GM08714 (cell line): ENCODE measurements at regions not wholly inside any gene's neighbourhood (a gene's known extent, or its start where the extent isn't known, plus 50 kb on each side); places are given as distances from the start of the nearest gene placed in this dataset.
"Not testable (repeated sequence)": the region's sequence is repeated elsewhere in the genome, so short reads cannot be mapped to it uniquely, and the experiment has no call there.

Experiments
- H3K4me3 ChIP-seq: fragments of 200-500 bp; sonication (Bioruptor generic); 2 replicates; pipeline ENCODE4 v1.5.1; 2014; ENCODE audit warnings: mild to moderate bottlenecking, low read length, inconsistent platforms
- ZNF274 ChIP-seq: IDR thresholded peaks from 2 replicates; pipeline ENCODE4 v1.6.1; 2012; ENCODE audit warnings: mild to moderate bottlenecking, low read depth, low read length

DNA sequence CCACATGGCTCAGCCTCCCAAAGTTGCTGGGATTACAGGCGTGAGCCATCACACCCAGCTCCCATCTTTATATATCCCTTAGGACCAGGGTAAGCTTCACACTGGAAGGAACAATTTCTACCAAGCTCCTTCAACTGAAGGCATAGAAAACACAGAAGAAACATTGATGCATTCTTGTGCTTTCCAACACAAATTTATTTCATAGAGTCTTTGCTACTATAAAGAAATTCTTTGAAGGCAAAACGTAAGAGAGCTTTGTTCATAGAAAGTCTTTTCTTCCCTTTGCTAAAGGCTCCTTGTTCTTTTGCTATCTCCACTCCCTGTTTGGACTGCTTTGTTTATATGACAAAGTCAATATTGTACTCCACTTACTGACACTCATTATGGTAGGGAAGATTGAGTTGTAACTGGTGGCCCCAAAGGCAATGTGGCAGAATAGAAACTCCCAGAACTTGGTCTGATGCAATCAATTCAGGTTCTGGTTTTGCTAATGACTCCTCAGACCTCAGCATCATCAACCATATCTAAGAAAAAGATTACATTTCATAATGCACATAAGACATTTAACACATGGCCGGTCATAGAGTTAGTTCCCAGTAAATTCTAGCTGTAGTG lies 97.4 kb upstream of the CLINT1 start:
- H3K4me3 ChIP-seq = no peak overlapping the region
- no peak for TF ChIP-seq ZNF274

DNA sequence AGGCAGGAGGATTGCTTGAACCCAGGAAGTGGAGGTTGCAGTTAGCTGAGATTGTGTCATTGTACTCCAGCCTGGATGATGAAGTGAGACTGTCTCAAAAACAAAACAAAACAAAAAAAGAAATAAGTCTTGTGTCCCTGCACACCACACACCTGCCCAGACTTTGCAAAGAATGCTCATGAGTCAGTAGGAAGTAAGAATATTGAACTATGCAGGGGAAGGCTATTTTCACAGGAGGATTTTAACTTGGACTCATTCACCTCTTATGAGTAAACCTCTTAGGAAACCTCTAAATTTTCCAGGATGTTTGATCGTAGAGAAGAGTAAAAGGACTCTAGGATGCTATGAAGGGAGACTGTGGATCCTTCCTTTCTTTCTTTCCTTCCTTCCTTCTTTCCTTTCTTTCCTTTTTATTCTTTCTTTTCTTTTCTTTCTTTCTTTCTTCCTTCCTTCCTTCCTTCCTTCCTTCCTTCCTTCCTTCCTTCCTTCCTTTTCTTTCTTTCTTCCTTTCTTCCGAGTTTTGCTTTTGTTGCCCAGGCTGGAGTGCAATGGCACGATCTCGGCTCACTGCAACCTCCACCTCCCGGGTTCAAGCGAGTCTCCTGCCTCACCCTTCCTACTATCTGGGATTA lies 96.7 kb upstream of the CLINT1 start:
- no peak for TF ChIP-seq ZNF274
- no peak overlapping the region for H3K4me3 ChIP-seq

DNA sequence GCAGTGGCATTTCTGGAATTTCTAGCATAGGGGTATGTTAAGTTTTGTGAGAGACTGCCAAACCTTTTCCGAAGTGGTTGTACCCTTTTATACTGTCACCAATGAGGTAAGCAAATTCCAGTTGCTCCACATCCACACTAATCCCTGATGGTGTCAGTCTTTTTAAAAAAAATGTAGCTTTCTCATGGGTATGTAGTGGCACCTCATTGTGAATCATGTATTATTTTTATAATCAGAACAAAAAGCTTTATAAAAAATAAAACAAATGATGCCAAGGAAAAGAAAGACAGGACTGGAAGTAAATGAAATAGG lies 93.4 kb upstream of the CLINT1 start:
- TF ChIP-seq ZNF274 = no peak

DNA sequence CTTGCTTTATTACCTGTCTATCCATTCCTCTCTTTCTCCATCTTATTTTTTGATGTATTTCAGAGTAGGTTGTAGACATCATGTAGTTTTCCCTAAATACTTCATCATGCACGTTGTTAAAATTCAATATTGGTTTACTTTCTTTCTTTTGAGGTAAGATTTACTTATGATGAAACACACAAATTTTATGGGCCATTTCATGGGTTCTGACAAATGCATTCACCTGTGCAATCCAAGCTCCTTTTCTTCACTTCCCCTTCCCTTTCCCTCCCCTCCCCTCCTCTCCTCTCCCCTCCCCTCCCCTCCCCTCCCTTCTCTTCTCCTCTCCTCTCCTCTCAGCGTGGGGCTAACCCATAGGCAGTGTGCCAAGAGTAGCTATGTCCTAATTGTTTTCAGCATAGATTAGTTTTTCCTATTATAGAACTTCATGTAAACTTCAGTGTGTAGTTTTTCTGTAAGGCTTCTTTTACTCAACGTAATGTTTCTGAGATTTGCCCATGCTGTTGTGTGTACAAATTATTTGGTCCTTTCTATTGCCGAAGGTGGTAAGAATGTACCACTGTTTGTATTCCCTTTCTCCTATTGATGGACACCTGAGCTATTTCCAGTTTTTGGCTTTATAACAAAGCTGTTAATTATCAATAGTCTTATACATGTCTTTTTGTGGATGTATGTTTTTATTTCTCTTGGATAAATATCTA lies 92.9 kb upstream of the CLINT1 start:
- no peak for TF ChIP-seq ZNF274
- H3K4me3 ChIP-seq = no peak overlapping the region

More for the DNA sequence above, 93.4 kb upstream of the CLINT1 start:
- no peak overlapping the region for H3K4me3 ChIP-seq

DNA sequence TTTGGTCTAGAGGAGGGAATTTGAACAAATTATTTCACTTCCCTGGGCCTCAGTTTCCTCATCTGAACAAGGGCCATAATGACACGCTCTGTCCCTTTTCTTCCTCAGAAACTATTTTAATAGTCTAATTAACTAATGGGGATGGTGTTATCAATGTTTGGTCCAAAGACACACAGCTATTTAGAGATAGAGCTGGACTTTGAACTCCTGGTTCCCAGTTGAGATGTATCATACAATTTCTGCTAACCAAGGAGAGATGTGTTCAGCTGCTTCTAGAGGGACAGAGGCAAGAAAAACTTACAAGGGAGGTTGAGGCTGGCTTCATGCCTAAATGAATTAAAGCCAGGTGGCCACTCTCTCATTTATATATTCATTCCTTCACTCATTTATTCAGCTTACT lies 90.6 kb upstream of the CLINT1 start:
- no peak overlapping the region for H3K4me3 ChIP-seq
- TF ChIP-seq ZNF274 = no peak

DNA sequence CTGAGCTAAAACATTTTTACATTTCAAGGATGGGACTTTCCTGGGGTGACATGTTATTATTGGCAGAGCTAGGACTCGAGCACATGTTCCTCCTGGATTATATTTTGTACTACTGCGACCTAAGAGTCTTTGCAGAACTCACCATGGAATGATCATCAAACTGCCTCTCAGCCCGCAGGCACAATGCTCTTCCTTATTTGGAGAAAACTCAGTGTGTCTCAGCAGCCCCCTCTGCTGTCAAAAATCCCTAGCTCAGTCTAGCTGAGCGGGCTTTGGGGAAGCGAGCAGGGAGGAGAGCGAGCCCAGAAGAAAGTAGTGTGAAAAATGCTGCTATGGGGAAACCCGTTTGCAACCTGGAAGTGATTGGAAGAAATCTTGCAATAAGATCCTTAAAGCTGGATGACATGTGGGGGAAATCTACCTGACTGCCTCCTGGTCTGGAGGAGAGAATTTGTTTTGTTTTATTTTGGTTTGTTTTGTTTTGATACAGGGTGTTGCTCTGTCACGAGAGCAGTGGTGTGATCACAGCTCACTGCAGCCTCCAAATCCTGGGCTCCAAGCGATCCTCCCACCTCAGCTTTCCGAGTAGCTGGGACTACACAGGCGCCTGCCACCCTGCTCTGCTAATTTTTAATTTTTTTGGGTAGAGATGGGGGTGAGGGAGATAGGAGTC lies 89.9 kb upstream of the CLINT1 start:
- no peak for TF ChIP-seq ZNF274
- H3K4me3 ChIP-seq = no peak overlapping the region

DNA sequence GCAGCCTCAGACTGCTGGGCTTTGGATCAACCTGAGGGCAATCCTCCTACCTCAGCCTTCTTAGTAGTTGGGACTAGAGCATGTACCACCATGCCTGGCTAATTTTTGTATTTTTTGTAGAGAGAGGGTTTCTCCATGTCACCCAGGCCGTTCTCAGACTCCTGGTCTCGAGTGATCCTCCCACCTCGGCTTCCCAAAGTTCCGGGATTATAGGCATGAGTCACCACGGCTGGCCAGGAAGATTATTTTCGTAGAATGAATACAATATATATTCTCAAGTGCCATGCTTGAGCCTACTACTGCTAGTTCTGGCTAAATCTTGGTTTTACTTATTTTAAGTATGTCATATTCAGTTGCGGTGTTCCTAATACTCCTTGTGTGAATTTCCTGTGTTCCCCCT lies 88.2 kb upstream of the CLINT1 start:
- no peak for TF ChIP-seq ZNF274

DNA sequence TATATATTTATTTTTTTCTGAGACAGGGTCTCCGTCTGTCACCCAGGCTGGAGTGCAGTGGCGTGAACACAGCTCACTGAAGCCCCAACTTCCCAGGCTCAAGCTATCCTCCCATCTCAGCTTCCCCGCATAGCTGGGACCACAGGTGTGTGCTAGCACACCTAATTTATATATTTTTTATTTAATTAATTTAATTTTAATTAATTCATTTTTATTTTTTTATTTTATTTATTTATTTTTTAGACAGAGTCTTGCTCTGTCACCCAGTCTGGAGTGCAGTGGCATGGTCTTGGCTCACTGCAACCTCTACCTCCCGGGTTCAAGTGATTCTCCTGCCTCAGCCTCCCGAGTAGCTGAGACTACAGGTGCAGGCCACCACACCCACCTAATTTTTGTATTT lies 86.9 kb upstream of the CLINT1 start:
- not testable (repeated sequence) for H3K4me3 ChIP-seq

More for the DNA sequence above, 88.2 kb upstream of the CLINT1 start:
- no peak overlapping the region for H3K4me3 ChIP-seq

DNA sequence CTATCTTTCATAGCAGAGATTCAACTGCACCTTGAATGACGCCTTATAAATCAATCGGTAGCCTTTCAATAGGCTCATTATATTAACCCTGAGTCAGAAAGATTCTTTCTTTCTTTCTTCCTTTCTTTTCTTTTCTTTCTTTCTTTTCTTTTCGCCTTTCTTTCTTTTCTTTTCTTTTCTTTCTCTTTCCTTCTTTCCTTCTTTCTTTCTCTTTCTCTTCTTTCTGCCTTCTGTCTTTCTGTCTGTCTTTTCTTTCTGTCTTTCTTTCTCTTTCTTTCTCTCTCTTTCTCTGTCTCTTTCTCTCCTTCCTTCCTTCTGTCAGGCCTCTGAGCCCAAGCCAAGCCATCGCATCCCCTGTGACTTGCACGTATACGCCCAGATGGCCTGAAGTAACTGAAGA lies 86.0 kb upstream of the CLINT1 start:
- no peak overlapping the region for H3K4me3 ChIP-seq
- TF ChIP-seq ZNF274 = no peak

DNA sequence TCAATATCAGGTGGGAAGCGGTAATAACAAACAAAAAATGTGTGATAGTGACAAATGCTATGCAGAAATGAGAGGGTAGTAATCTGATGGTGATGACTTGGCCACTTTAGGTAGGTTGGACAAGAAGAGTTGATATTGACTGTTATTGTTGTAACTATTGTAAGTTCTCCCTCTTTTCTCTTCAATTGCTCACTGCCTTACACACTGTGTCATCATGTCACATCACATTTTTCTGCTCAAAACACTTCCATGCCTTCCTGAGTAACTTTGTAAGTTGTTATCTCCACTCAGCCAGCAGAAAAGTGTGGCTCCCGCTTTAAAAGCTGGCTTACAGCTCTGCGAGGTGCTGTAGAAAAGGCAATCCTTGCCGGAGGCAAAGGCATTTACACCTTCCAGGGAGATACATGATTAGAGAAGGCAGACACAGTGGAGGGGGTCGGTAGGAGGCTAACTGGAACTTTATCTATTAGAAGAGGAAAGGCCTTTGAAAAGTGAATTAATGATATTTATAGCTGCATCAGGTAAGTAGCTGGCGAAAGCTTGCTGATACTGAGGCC lies 85.2 kb upstream of the CLINT1 start:
- no peak for TF ChIP-seq ZNF274
- H3K4me3 ChIP-seq = no peak overlapping the region

DNA sequence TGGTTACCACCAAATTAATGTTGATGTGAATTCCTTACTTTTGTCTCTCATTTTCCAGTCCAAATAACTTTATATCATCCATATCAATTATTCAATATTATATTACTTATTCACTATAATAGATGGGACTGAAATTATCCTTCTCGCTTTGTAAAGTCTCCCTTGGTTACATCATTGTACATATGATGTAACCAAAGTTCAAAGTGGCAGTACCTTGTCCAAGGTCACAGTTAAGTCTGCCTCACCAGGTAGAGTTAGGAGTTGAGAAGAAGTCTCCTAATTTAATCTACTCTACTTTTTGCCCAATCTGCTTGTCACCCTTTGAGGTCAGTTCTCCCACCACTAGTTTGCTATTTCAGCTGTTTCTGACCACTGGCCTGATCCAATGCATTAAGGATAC lies 83.7 kb upstream of the CLINT1 start:
- no peak overlapping the region for H3K4me3 ChIP-seq
- no peak for TF ChIP-seq ZNF274

DNA sequence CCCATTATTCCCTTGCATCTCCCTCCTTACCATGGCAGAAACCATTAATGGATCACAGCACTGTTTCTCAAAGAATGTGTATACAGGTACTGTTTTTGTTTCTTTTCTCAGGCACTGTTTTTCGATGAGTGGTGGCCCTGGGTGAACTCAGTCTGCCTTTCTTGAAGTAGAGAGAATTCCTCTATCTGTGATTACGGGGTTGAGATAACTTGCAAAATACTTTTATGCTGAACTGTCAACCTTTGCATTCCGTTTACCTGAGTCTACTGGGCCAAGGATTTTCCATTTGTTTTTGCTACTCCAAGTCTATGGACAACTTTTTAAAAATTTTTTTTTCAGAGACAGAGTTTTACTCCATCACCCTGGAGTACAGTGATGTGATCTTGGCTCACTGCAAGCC lies 82.7 kb upstream of the CLINT1 start:
- H3K4me3 ChIP-seq = no peak overlapping the region
- no peak for TF ChIP-seq ZNF274

DNA sequence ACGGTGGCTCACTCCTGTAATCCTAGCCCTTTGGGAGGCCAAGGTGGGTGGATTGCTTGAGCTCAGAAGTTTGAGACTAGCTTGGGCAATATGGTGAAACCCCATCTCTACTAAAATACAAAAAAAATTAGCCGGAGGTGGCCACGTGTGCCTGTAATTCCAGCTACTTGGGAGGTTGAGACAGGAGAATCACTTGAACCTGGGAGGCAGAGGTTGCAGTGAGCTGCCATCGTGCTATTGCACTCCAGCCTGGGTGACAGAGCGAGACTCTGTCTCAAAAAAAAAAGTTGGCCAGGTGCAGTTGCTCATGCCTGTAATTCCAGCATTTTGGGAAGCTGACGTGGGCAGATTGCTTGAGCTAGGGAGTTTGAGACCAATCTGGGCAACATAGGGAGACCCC lies 79.2 kb upstream of the CLINT1 start:
- not testable (repeated sequence) for H3K4me3 ChIP-seq

DNA sequence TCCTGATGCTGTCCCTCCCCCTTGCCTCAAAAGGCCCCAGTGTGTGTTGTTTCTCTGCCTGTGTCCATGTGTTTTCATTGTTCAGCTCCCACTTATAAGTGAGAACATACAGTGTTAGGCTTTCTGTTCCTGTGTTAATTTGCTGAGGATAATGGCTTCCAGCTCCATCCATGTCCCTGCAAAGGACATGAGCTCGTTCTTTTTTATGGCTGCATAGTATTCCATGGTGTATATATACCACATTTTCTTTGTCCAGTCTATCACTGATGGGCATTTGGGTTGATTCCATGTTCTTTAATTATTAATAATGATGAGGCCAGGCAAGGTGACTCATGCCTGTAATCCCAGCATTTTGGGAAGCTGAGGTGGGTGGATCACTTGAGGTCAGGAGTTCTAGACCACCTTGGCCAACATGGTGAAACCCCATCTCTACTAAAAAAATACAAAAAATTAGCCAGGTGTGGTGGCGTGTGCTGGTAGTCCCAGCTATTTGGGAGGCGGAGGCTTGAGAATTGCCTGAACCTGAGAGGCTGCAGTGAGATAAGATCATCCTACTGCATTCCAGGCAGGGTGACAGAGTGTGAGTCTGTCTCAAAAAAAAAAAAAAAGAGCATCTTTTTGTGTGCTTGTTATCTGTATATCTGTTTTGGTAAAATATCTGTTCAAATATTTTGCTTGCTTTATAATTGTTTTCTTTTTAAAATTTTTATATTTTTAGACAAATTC lies 78.0 kb upstream of the CLINT1 start:
- not testable (repeated sequence) for H3K4me3 ChIP-seq
